HEK293 (cell line): ENCODE measurements at regions not wholly inside any gene's neighbourhood (a gene's known extent, or its start where the extent isn't known, plus 50 kb on each side); places are given as distances from the start of the nearest gene placed in this dataset.

Experiments used
- CTCF ChIA-PET: fragments of 350-600 bp; formaldehyde crosslinking; extraction: SDS; loops from one replicate; lab custom pipeline; 2021; ENCODE audit warnings: antibody characterized with exemption; lab: Yijun Ruan, JAX
- POLR2A ChIA-PET: fragments of 300-600 bp; formaldehyde crosslinking; extraction: SDS; loops from one replicate; lab custom pipeline; 2020; ENCODE audit warnings: antibody characterized with exemption, inconsistent platforms; lab: Yijun Ruan, JAX
- H3K27ac ChIP-seq: fragments of 200-500 bp; sonication (Bioruptor generic); 2 replicates; pipeline ENCODE4 v1.5.1; 2014; ENCODE audit warnings: low read depth, low read length, control low read depth, inconsistent platforms; ENCODE audit errors: extremely low read depth
- H3K36me3 ChIP-seq, 2 experiments: fragments of 200-500 bp in 1 of 2; sonication (Bioruptor generic) in 1 of 2; 1 replicate in 1 of 2; 2 replicates in 1 of 2; pipeline ENCODE4 v1.5.1; 2014 to 2017; ENCODE audit warnings: inconsistent platforms in 2 of 2, low read length in 2 of 2; ENCODE audit not compliant: control insufficient read depth in 2 of 2, insufficient read depth in 1 of 2
- H3K4me1 ChIP-seq: fragments of 200-500 bp; sonication (Bioruptor generic); 2 replicates; pipeline ENCODE4 v1.5.1; 2014; ENCODE audit warnings: mild to moderate bottlenecking, low read length, inconsistent platforms; ENCODE audit not compliant: control insufficient read depth, insufficient read depth
- H3K4me3 ChIP-seq: 2 replicates; pipeline ENCODE4 v1.5.1; 2011; ENCODE audit warnings: low read depth, mild to moderate bottlenecking, control low read depth, low read length, moderate library complexity
- H3K9me3 ChIP-seq: fragments of 200-500 bp; sonication (Bioruptor generic); 2 replicates; pipeline ENCODE4 v1.5.1; 2014; ENCODE audit warnings: low read depth, low read length, inconsistent platforms; ENCODE audit not compliant: control insufficient read depth, insufficient read depth
- AEBP2 ChIP-seq: fragments of 450-650 bp; formaldehyde crosslinking; IDR thresholded peaks from 2 replicates; pipeline ENCODE4 v1.5.1; 2016; ENCODE audit warnings: missing biosample characterization, missing genetic modification characterization, borderline replicate concordance
- ATF2 ChIP-seq: fragments of 450-650 bp; formaldehyde crosslinking; IDR thresholded peaks from 2 replicates; pipeline ENCODE4 v1.5.1; 2016; ENCODE audit warnings: missing biosample characterization, missing genetic modification characterization, low read depth
- ELK4 ChIP-seq: IDR thresholded peaks from 2 replicates; pipeline ENCODE4 v1.6.1; 2011; ENCODE audit warnings: mild to moderate bottlenecking, low read depth, low read length, borderline replicate concordance
- PRDM2 ChIP-seq: fragments of 450-650 bp; formaldehyde crosslinking; IDR thresholded peaks from 2 replicates; pipeline ENCODE4 v1.5.1; 2016; ENCODE audit warnings: missing biosample characterization, missing genetic modification characterization, borderline replicate concordance
- SP2 ChIP-seq: fragments of 450-650 bp; formaldehyde crosslinking; IDR thresholded peaks from 2 replicates; pipeline ENCODE4 v1.5.1; 2016; ENCODE audit warnings: missing biosample characterization, missing genetic modification characterization
- ZBTB48 ChIP-seq: fragments of 450-650 bp; formaldehyde crosslinking; IDR thresholded peaks from 2 replicates; pipeline ENCODE4 v1.5.1; 2016; ENCODE audit warnings: missing biosample characterization, missing genetic modification characterization
- ZIC2 ChIP-seq: fragments of 450-650 bp; formaldehyde crosslinking; IDR thresholded peaks from 2 replicates; pipeline ENCODE4 v1.5.1; 2016; ENCODE audit warnings: missing biosample characterization, missing genetic modification characterization
- ZNF140 ChIP-seq: fragments of 450-650 bp; formaldehyde crosslinking; IDR thresholded peaks from 2 replicates; pipeline ENCODE4 v1.5.1; 2016; ENCODE audit warnings: missing biosample characterization, missing genetic modification characterization
- ZNF26 ChIP-seq: fragments of 450-650 bp; formaldehyde crosslinking; IDR thresholded peaks from 2 replicates; pipeline ENCODE4 v1.5.1; 2016; ENCODE audit warnings: missing biosample characterization, missing genetic modification characterization
- ZNF324 ChIP-seq: fragments of 450-650 bp; formaldehyde crosslinking; IDR thresholded peaks from 2 replicates; pipeline ENCODE4 v1.5.1; 2016; ENCODE audit warnings: missing biosample characterization, missing genetic modification characterization
- ZNF473 ChIP-seq: fragments of 450-650 bp; formaldehyde crosslinking; IDR thresholded peaks from 2 replicates; pipeline ENCODE4 v1.5.1; 2017; ENCODE audit warnings: missing biosample characterization, missing genetic modification characterization
- ZNF548 ChIP-seq: fragments of 450-650 bp; formaldehyde crosslinking; IDR thresholded peaks from 2 replicates; pipeline ENCODE4 v1.5.1; 2016; ENCODE audit warnings: missing biosample characterization, missing genetic modification characterization
- ZNF645 ChIP-seq: fragments of 450-650 bp; formaldehyde crosslinking; IDR thresholded peaks from 2 replicates; pipeline ENCODE4; 2016; ENCODE audit warnings: missing biosample characterization, missing genetic modification characterization
- ZNF660 ChIP-seq: fragments of 450-650 bp; IDR thresholded peaks from 2 replicates; pipeline ENCODE4 v1.5.1; 2018; ENCODE audit warnings: missing biosample characterization, mild to moderate bottlenecking, missing genetic modification characterization
- ZNF707 ChIP-seq: fragments of 450-650 bp; formaldehyde crosslinking; IDR thresholded peaks from 2 replicates; pipeline ENCODE4 v1.5.1; 2016; ENCODE audit warnings: missing biosample characterization, missing genetic modification characterization

- H3K4me1 ChIP-seq, result no peaks in the 10 kb centered on the region
- TF ChIP-seq ELK4, result no peak
- no peak for TF ChIP-seq AEBP2 (tag by site-specific recombination)
- no peak for TF ChIP-seq ZNF140 (tag by site-specific recombination)
- TF ChIP-seq ZNF645 (tag by site-specific recombination), result no peak
- TF ChIP-seq PRDM2 (tag by site-specific recombination), result no peak
- TF ChIP-seq ZNF548 (tag by site-specific recombination), result no peak
- TF ChIP-seq ZIC2 (tag by site-specific recombination), result no peak
- no peak for TF ChIP-seq ZNF707 (tag by site-specific recombination)
- TF ChIP-seq SP2 (tag by site-specific recombination), result no peak
- no peak for TF ChIP-seq ATF2 (tag by site-specific recombination)
- TF ChIP-seq ZNF324 (tag by site-specific recombination), result no peak
- no peak overlapping the region for H3K27ac ChIP-seq
- no peaks in the 10 kb centered on the region for H3K9me3 ChIP-seq
- H3K36me3 ChIP-seq, result no peaks in the 10 kb centered on the region
- ChIA-PET CTCF (interaction anchor here (0.6 to 2.1 kb wide), 7 partner anchors 9 to 281 kb away, joined by 3 to 8 read pairs (median 3); no protein-coding TSS in a partner anchor), POLR2A (no interaction called here)
- H3K4me3 ChIP-seq, result no peak overlapping the region
Measured at GRCh38 chr9:19642256-19642655, 146.6 kb downstream of the SLC24A2 start.

- H3K36me3 ChIP-seq, result no peaks in the 10 kb centered on the region
- ChIA-PET POLR2A (no interaction called here), CTCF (interaction anchor here (0.5 to 2.1 kb wide), 8 partner anchors 11 to 282 kb away, joined by 3 to 8 read pairs (median 3); no protein-coding TSS in a partner anchor)
- H3K9me3 ChIP-seq, result no peaks in the 10 kb centered on the region
- H3K4me1 ChIP-seq, result no peaks in the 10 kb centered on the region
- no peak overlapping the region for H3K27ac ChIP-seq
- H3K4me3 ChIP-seq, result no peak overlapping the region
- TF ChIP-seq ZNF26 (tag by site-specific recombination), result no peak
- TF ChIP-seq ZNF473 (tag by site-specific recombination), result no peak
- no peak for TF ChIP-seq ZBTB48 (tag by site-specific recombination)
- no peak for TF ChIP-seq PRDM2 (tag by site-specific recombination)
- no peak for TF ChIP-seq ZNF660
Measured at GRCh38 chr9:19641046-19641445, 147.8 kb downstream of the SLC24A2 start.
